ENCODE measurements at regions not wholly inside any gene's neighbourhood (a gene's known extent, or its start where the extent isn't known, plus 50 kb on each side); places are given as distances from the start of the nearest gene placed in this dataset.

GRCh38 chr20:17061715-17062114 is 165.1 kb upstream of the PCSK2 start:
- H3K9me3 Mint-ChIP-seq (ENCODE audit: unreplicated experiment) = peaks cover 3% of the 10 kb centered on the region
- no peaks in the 10 kb centered on the region for H3K36me3 Mint-ChIP-seq (ENCODE audit: low read depth, unreplicated experiment)
- DNase-seq (ENCODE audit: low read depth) = no peak
- H3K4me3 Mint-ChIP-seq (ENCODE audit: unreplicated experiment) = no peak overlapping the region
- H3K27ac ChIP-seq (ENCODE audit: low read depth, low read length) = no peak overlapping the region
- H2AFZ ChIP-seq (ENCODE audit: low read depth, low read length) = no peak overlapping the region
- no peaks in the 10 kb centered on the region for H3K4me1 Mint-ChIP-seq (ENCODE audit: low read depth, unreplicated experiment)
- peaks cover 3% of the 10 kb centered on the region for H3K9me3 ChIP-seq (ENCODE audit: insufficient read depth, low read depth, low read length)
- H3K36me3 ChIP-seq (ENCODE audit: insufficient read depth, low read length) = no peaks in the 10 kb centered on the region
- no peaks in the 10 kb centered on the region for H3K27me3 ChIP-seq (ENCODE audit: insufficient read depth, low read length)
- H3K4me3 ChIP-seq (ENCODE audit: insufficient read depth, low read depth, low read length) = no peak overlapping the region
- H3K9ac ChIP-seq (ENCODE audit: low read length) = no peak overlapping the region
- FAIRE-seq = no peak
- no peaks in the 10 kb centered on the region for H3K4me1 ChIP-seq (ENCODE audit: insufficient read depth, low read length)
- TF ChIP-seq CTCF (IDR thresholded peaks at IDR 0.05; ENCODE audit: insufficient read depth, low read depth, low read length) (no peak), EZH2 (IDR thresholded peaks at IDR 0.05; ENCODE audit: insufficient read depth, low read length) (no peak)
- no peaks in the 10 kb centered on the region for H3K27me3 Mint-ChIP-seq (ENCODE audit: low read depth, unreplicated experiment)
- H4K20me1 ChIP-seq (ENCODE audit: insufficient read depth, low read length) = no peaks in the 10 kb centered on the region
- no peak overlapping the region for H3K27ac Mint-ChIP-seq (ENCODE audit: unreplicated experiment)
- H3K4me2 ChIP-seq (ENCODE audit: low read length) = no peak overlapping the region
- H3K79me2 ChIP-seq (ENCODE audit: insufficient read depth, low read length) = no peaks in the 10 kb centered on the region

GRCh38 chr20:17062712-17063111 is 164.1 kb upstream of the PCSK2 start:
- Histone ChIP-seq H3K4me3 (ENCODE audit: insufficient read depth, low read depth, low read length) (no peak overlapping the region), H3K9ac (ENCODE audit: low read length) (no peak overlapping the region), H3K4me2 (ENCODE audit: low read length) (no peak overlapping the region), H3K27me3 (ENCODE audit: insufficient read depth, low read length) (no peaks in the 10 kb centered on the region), H3K9me3 (ENCODE audit: insufficient read depth, low read depth, low read length) (no peaks in the 10 kb centered on the region), H2AFZ (ENCODE audit: low read depth, low read length) (no peak overlapping the region), H4K20me1 (ENCODE audit: insufficient read depth, low read length) (no peaks in the 10 kb centered on the region), H3K27ac (ENCODE audit: low read depth, low read length) (no peak overlapping the region), H3K79me2 (ENCODE audit: insufficient read depth, low read length) (no peaks in the 10 kb centered on the region), H3K36me3 (ENCODE audit: insufficient read depth, low read length) (no peaks in the 10 kb centered on the region), H3K4me1 (ENCODE audit: insufficient read depth, low read length) (no peaks in the 10 kb centered on the region)
- FAIRE-seq (no peak), DNase-seq (ENCODE audit: low read depth) (no peak)
- Mint-ChIP-seq H3K9me3 (ENCODE audit: unreplicated experiment) (peaks cover 3% of the 10 kb centered on the region), H3K27ac (ENCODE audit: unreplicated experiment) (no peak overlapping the region), H3K27me3 (ENCODE audit: low read depth, unreplicated experiment) (no peaks in the 10 kb centered on the region), H3K4me1 (ENCODE audit: low read depth, unreplicated experiment) (no peaks in the 10 kb centered on the region), H3K4me3 (ENCODE audit: unreplicated experiment) (no peak overlapping the region), H3K36me3 (ENCODE audit: low read depth, unreplicated experiment) (no peaks in the 10 kb centered on the region)
- TF ChIP-seq CTCF (IDR thresholded peaks at IDR 0.05; ENCODE audit: insufficient read depth, low read depth, low read length) (no peak), EZH2 (IDR thresholded peaks at IDR 0.05; ENCODE audit: insufficient read depth, low read length) (no peak)

GRCh38 chr20:17066902-17067301 is 159.9 kb upstream of the PCSK2 start:
- H3K4me1 ChIP-seq (ENCODE audit: insufficient read depth, low read length) = no peaks in the 10 kb centered on the region
- TF ChIP-seq EZH2 (IDR thresholded peaks at IDR 0.05; ENCODE audit: insufficient read depth, low read length) = no peak
- no peak for TF ChIP-seq CTCF (IDR thresholded peaks at IDR 0.05; ENCODE audit: insufficient read depth, low read depth, low read length)
- no peak overlapping the region for H2AFZ ChIP-seq (ENCODE audit: low read depth, low read length)
- no peak for DNase-seq (ENCODE audit: low read depth)
- H3K36me3 Mint-ChIP-seq (ENCODE audit: low read depth, unreplicated experiment) = no peaks in the 10 kb centered on the region
- no peak for FAIRE-seq
- no peak overlapping the region for H3K4me2 ChIP-seq (ENCODE audit: low read length)
- H3K27ac ChIP-seq (ENCODE audit: low read depth, low read length) = no peak overlapping the region
- peak overlapping the region; percentile 44 for H3K27ac Mint-ChIP-seq (ENCODE audit: unreplicated experiment)
- no peaks in the 10 kb centered on the region for H3K36me3 ChIP-seq (ENCODE audit: insufficient read depth, low read length)
- no peak overlapping the region for H3K4me3 Mint-ChIP-seq (ENCODE audit: unreplicated experiment)
- H3K4me1 Mint-ChIP-seq (ENCODE audit: low read depth, unreplicated experiment) = no peaks in the 10 kb centered on the region
- no peaks in the 10 kb centered on the region for H3K27me3 ChIP-seq (ENCODE audit: insufficient read depth, low read length)
- peaks cover 5% of the 10 kb centered on the region for H3K27me3 Mint-ChIP-seq (ENCODE audit: low read depth, unreplicated experiment)
- H3K9me3 Mint-ChIP-seq (ENCODE audit: unreplicated experiment) = no peaks in the 10 kb centered on the region
- H3K79me2 ChIP-seq (ENCODE audit: insufficient read depth, low read length) = no peaks in the 10 kb centered on the region
- no peaks in the 10 kb centered on the region for H3K9me3 ChIP-seq (ENCODE audit: insufficient read depth, low read depth, low read length)
- H3K4me3 ChIP-seq (ENCODE audit: insufficient read depth, low read depth, low read length) = no peak overlapping the region
- H3K9ac ChIP-seq (ENCODE audit: low read length) = no peak overlapping the region
- H4K20me1 ChIP-seq (ENCODE audit: insufficient read depth, low read length) = no peaks in the 10 kb centered on the region
